Fibroblast of villous mesenchyme (primary cell): ENCODE measurements at regions not wholly inside any gene's neighbourhood (a gene's known extent, or its start where the extent isn't known, plus 50 kb on each side); places are given as distances from the start of the nearest gene placed in this dataset.

ENCODE experiments used
- DNase-seq: peaks from one replicate; pipeline ENCODE4 v3.0.0-alpha.2; 2010; ENCODE audit warnings: low read depth
- H3K4me3 ChIP-seq: 2 replicates; pipeline ENCODE4 v1.5.1; 2011; ENCODE audit warnings: low read depth, mild to moderate bottlenecking, low read length
- CTCF ChIP-seq: IDR thresholded peaks from 2 replicates; pipeline ENCODE4 v1.5.1; 2012; ENCODE audit warnings: low read depth, mild to moderate bottlenecking, low read length; ENCODE audit not compliant: insufficient read depth

GRCh38 chr5:114695292-114695904, 333.5 kb downstream of the KCNN2 start:
- DNase-seq: no peak
- no peak overlapping the region for H3K4me3 ChIP-seq
- no peak for TF ChIP-seq CTCF

GRCh38 chr5:114686356-114686755, 324.5 kb downstream of the KCNN2 start:
- no peak for TF ChIP-seq CTCF
- no peak for DNase-seq
- H3K4me3 ChIP-seq: no peak overlapping the region

GRCh38 chr5:114678778-114679177, 316.9 kb downstream of the KCNN2 start:
- no peak for DNase-seq
- TF ChIP-seq CTCF: no peak
- H3K4me3 ChIP-seq: no peak overlapping the region

- DNase-seq: no peak
- TF ChIP-seq CTCF: no peak
- H3K4me3 ChIP-seq: no peak overlapping the region
Observed at GRCh38 chr5:114665551-114665950, 303.7 kb downstream of the KCNN2 start.

GRCh38 chr5:114660791-114661190, 298.9 kb downstream of the KCNN2 start:
- TF ChIP-seq CTCF: no peak

GRCh38 chr5:114658194-114658593, 296.3 kb downstream of the KCNN2 start:
- TF ChIP-seq CTCF: no peak
- no peak overlapping the region for H3K4me3 ChIP-seq
- peak; percentile 95 for DNase-seq

More at GRCh38 chr5:114660791-114661190, 298.9 kb downstream of the KCNN2 start:
- no peak for DNase-seq
- no peak overlapping the region for H3K4me3 ChIP-seq
